SK-N-SH (cell line): ENCODE measurements at regions not wholly inside any gene's neighbourhood (a gene's known extent, or its start where the extent isn't known, plus 50 kb on each side); places are given as distances from the start of the nearest gene placed in this dataset.

Experiments
- CTCF ChIA-PET: fragments of 300-600, 350-600 bp; formaldehyde crosslinking; extraction: SDS; loops from one replicate; lab custom pipeline; 2021; lab: Yijun Ruan, JAX
- POLR2A ChIA-PET: fragments of 350-600 bp; sonication (Branson Sonifier 250); formaldehyde crosslinking; extraction: SDS; loops from one replicate; lab custom pipeline; 2020; ENCODE audit warnings: antibody characterized with exemption, inconsistent platforms; lab: Yijun Ruan, JAX
- DNase-seq: peaks from one replicate; pipeline ENCODE4 v3.0.0; 2012
- H2AFZ ChIP-seq: fragments of 200-600 bp; sonication (generic); 2 replicates; pipeline ENCODE4 v1.8.1; 2016; ENCODE audit warnings: antibody characterized with exemption, mild to moderate bottlenecking, low read depth
- H3F3A ChIP-seq: fragments of 200-600 bp; sonication (generic); replicated peaks from 2 replicates; pipeline ENCODE3; 2016; ENCODE audit warnings: antibody characterized with exemption, mild to moderate bottlenecking; ENCODE audit not compliant: insufficient read depth
- H3K27ac ChIP-seq, 2 experiments: fragments of 200-500 bp in 1 of 2; fragments of 200-600 bp in 1 of 2; sonication (Bioruptor generic) in 1 of 2; sonication (generic), shearing (Covaris generic) in 1 of 2; 2 replicates each; pipeline versions ENCODE4 v1.5.1 to v1.6.1; 2014 to 2016; ENCODE audit warnings: low read depth in 2 of 2, inconsistent platforms in 1 of 2, low read length in 1 of 2, mild to moderate bottlenecking in 1 of 2, mixed read lengths in 1 of 2
- H3K27me3 ChIP-seq: fragments of 200-600 bp; sonication (generic), shearing (Covaris generic); 2 replicates; pipeline ENCODE4 v1.6.1; 2016; ENCODE audit warnings: mixed run types; ENCODE audit not compliant: insufficient read depth
- H3K36me3 ChIP-seq, 2 experiments: fragments of 200-500 bp in 1 of 2; fragments of 200-600 bp in 1 of 2; sonication (Bioruptor generic) in 1 of 2; sonication (generic) in 1 of 2; replicated peaks in 1 of 2; 2 replicates each; pipeline versions ENCODE3 to v1.5.1; 2014 to 2016; ENCODE audit warnings: low read length in 1 of 2, mild to moderate bottlenecking in 1 of 2; ENCODE audit not compliant: insufficient read depth in 2 of 2, control insufficient read depth in 1 of 2
- H3K4me1 ChIP-seq, 2 experiments: fragments of 200-500 bp in 1 of 2; fragments of 200-600 bp in 1 of 2; sonication (Bioruptor generic) in 1 of 2; sonication (generic), shearing (Covaris generic) in 1 of 2; 2 replicates each; pipeline versions ENCODE4 v1.5.1 to v1.6.1; 2014 to 2016; ENCODE audit warnings: low read depth in 1 of 2, low read length in 1 of 2, mixed run types in 1 of 2; ENCODE audit not compliant: insufficient read depth in 2 of 2, control insufficient read depth in 1 of 2
- H3K4me2 ChIP-seq: fragments of 200-600 bp; sonication (generic), shearing (Covaris generic); 2 replicates; pipeline ENCODE4 v1.6.1; 2017; ENCODE audit warnings: mixed run types
- H3K4me3 ChIP-seq, 2 experiments: fragments of 200-500 bp in 1 of 2; fragments of 200-600 bp in 1 of 2; sonication (Bioruptor generic) in 1 of 2; sonication (generic), shearing (Covaris generic) in 1 of 2; 2 replicates each; pipeline versions ENCODE4 v1.5.1 to v1.8.1; 2014 to 2016; ENCODE audit warnings: low read depth in 2 of 2, inconsistent platforms in 1 of 2, low read length in 1 of 2, mild to moderate bottlenecking in 1 of 2, mixed read lengths in 1 of 2, moderate library complexity in 1 of 2
- H3K79me2 ChIP-seq: fragments of 200-600 bp; sonication (generic); 2 replicates; pipeline ENCODE4 v1.8.1; 2017; ENCODE audit warnings: mild to moderate bottlenecking; ENCODE audit not compliant: insufficient read depth
- H3K9ac ChIP-seq: fragments of 200-600 bp; sonication (generic); 2 replicates; pipeline ENCODE4 v1.6.1; 2017; ENCODE audit warnings: mixed run types
- H3K9me2 ChIP-seq: fragments of 200-600 bp; sonication (generic); 2 replicates; pipeline ENCODE4 v1.6.1; 2017; ENCODE audit warnings: mixed run types
- H3K9me3 ChIP-seq: fragments of 200-600 bp; sonication (generic); 2 replicates; pipeline ENCODE4 v1.6.1; 2017; ENCODE audit warnings: mixed run types, mild to moderate bottlenecking, moderate library complexity
- H4K20me1 ChIP-seq: fragments of 200-600 bp; sonication (generic); 2 replicates; pipeline ENCODE4 v1.6.1; 2017; ENCODE audit warnings: mild to moderate bottlenecking, mixed run types; ENCODE audit not compliant: insufficient read depth
- CHD2 ChIP-seq: fragments of 150-350 bp; IDR thresholded peaks from 2 replicates; pipeline ENCODE4 v1.6.1; 2018; ENCODE audit warnings: low read length; ENCODE audit not compliant: partially characterized antibody
- ELF1 ChIP-seq: IDR thresholded peaks from 2 replicates; pipeline ENCODE4 v1.4.0; 2012
- EZH2phosphoT487 ChIP-seq: fragments of 200-600 bp; sonication (generic); IDR thresholded peaks from 2 replicates; pipeline ENCODE4 v1.6.1; 2017; ENCODE audit warnings: low read depth, mixed run types, mild to moderate bottlenecking, antibody characterized with exemption, moderate library complexity, borderline replicate concordance
- GABPA ChIP-seq: IDR thresholded peaks from 2 replicates; pipeline ENCODE4 v1.4.0; 2012; ENCODE audit warnings: low read depth, mild to moderate bottlenecking
- IRF3 ChIP-seq: fragments of 150-350 bp; IDR thresholded peaks from 2 replicates; pipeline ENCODE4 v1.6.1; 2016; ENCODE audit warnings: mild to moderate bottlenecking, low read depth, low read length
- JUND ChIP-seq: IDR thresholded peaks from 2 replicates; pipeline ENCODE4 v1.4.0; 2012
- MXI1 ChIP-seq: IDR thresholded peaks from 2 replicates; pipeline ENCODE4 v1.6.1; 2012; ENCODE audit warnings: mild to moderate bottlenecking, low read depth, low read length, improper control_type of control experiment
- NFIC ChIP-seq: IDR thresholded peaks from 2 replicates; pipeline ENCODE4 v1.4.0; 2012; ENCODE audit warnings: borderline replicate concordance
- NRF1 ChIP-seq: IDR thresholded peaks from 2 replicates; pipeline ENCODE4 v1.6.1; 2012; ENCODE audit warnings: low read depth, mild to moderate bottlenecking, low read length
- POLR2AphosphoS5 ChIP-seq: IDR thresholded peaks from 2 replicates; pipeline ENCODE4 v1.6.1; 2012; ENCODE audit warnings: low read depth, low read length
- RAD21 ChIP-seq: IDR thresholded peaks from 2 replicates; pipeline ENCODE4 v1.6.1; 2012; ENCODE audit warnings: mild to moderate bottlenecking, low read length
- RCOR1 ChIP-seq: fragments of 150-350 bp; IDR thresholded peaks from 2 replicates; pipeline ENCODE4 v1.6.1; 2017; ENCODE audit warnings: antibody characterized with exemption, low read length
- REST ChIP-seq: IDR thresholded peaks from 2 replicates; pipeline ENCODE4 v1.6.1; 2012; ENCODE audit warnings: mild to moderate bottlenecking, low read depth, low read length, moderate library complexity
- RFX5 ChIP-seq: IDR thresholded peaks from 2 replicates; pipeline ENCODE4 v1.6.1; 2012; ENCODE audit warnings: mild to moderate bottlenecking, improper control_type of control experiment, low read length
- RXRA ChIP-seq: IDR thresholded peaks from 2 replicates; pipeline ENCODE4 v1.4.0; 2012; ENCODE audit warnings: low read depth, mild to moderate bottlenecking, borderline replicate concordance
- SIN3A ChIP-seq: IDR thresholded peaks from 2 replicates; pipeline ENCODE4 v1.6.1; 2012; ENCODE audit warnings: low read depth, mild to moderate bottlenecking, low read length, moderate library complexity, borderline replicate concordance
- TAF1 ChIP-seq: IDR thresholded peaks from 2 replicates; pipeline ENCODE4 v1.6.1; 2012; ENCODE audit warnings: low read depth, mild to moderate bottlenecking, low read length, moderate library complexity, borderline replicate concordance
- TEAD4 ChIP-seq: IDR thresholded peaks from 2 replicates; pipeline ENCODE4 v1.4.0; 2012; ENCODE audit warnings: mild to moderate bottlenecking, borderline replicate concordance; ENCODE audit not compliant: insufficient read depth
- USF1 ChIP-seq: IDR thresholded peaks from 2 replicates; pipeline ENCODE4 v1.4.0; 2012; ENCODE audit warnings: low read depth, borderline replicate concordance
- YY1 ChIP-seq: IDR thresholded peaks from 2 replicates; pipeline ENCODE4 v1.4.0; 2012; ENCODE audit warnings: low read depth, mild to moderate bottlenecking
- ZBTB33 ChIP-seq: IDR thresholded peaks from 2 replicates; pipeline ENCODE4 v1.4.0; 2012; ENCODE audit warnings: low read depth, borderline replicate concordance

GRCh38 chr4:85102606-85103005 is 136.1 kb upstream of the WDFY3 start (continued):
- TF ChIP-seq TEAD4 (0 out of 2 replicates have a peak, but pooled peaks have one; percentile 30), NFIC (peak; percentile 9; the same call in 1 of the 2 replicates), ZBTB33 (no peak), IRF3 (no peak), RXRA (no peak), RFX5 (no peak), SIN3A (no peak), RAD21 (no peak), USF1 (no peak)

- ChIA-PET CTCF (interaction anchor here (2.7 kb wide), 1 partner anchor 22 kb away, joined by 12 read pairs; no protein-coding TSS in a partner anchor), POLR2A (no interaction called here)
- no peaks in the 10 kb centered on the region; the same call in 1 of the 2 replicates for H3K9me2 ChIP-seq
- H3K36me3 ChIP-seq, result no peaks in the 10 kb centered on the region
- no peak overlapping the region for H3K4me3 ChIP-seq
- H3K27ac ChIP-seq, result no peak overlapping the region
- no peaks in the 10 kb centered on the region for H4K20me1 ChIP-seq
- no peak overlapping the region for H2AFZ ChIP-seq
- no peaks in the 10 kb centered on the region for H3F3A ChIP-seq
- H3K27me3 ChIP-seq, result no peaks in the 10 kb centered on the region
- H3K9ac ChIP-seq, result no peak overlapping the region
- no peaks in the 10 kb centered on the region for H3K79me2 ChIP-seq
- DNase-seq, result no peak
- H3K4me1 ChIP-seq, result peaks cover 0 to 4% of the 10 kb centered on the region in 2 experiments; a peak in 2 of 4 replicates
- H3K9me3 ChIP-seq, result no peaks in the 10 kb centered on the region
- H3K4me2 ChIP-seq, result no peak overlapping the region
- no peak for TF ChIP-seq EZH2phosphoT487
- no peak for TF ChIP-seq MXI1
- no peak for TF ChIP-seq USF1
- no peak for TF ChIP-seq ZBTB33
- TF ChIP-seq ELF1, result no peak
- no peak for TF ChIP-seq RCOR1
- TF ChIP-seq TAF1, result no peak
- TF ChIP-seq NRF1, result no peak
- TF ChIP-seq POLR2AphosphoS5, result no peak
- TF ChIP-seq JUND, result no peak
- TF ChIP-seq YY1, result no peak
- TF ChIP-seq GABPA, result no peak
- TF ChIP-seq REST, result no peak
- no peak for TF ChIP-seq CHD2
These were observed 139.7 kb upstream of the WDFY3 start for GRCh38 chr4:85106166-85106565.
